Upper lobe of left lung (tissue), 6 donors: ENCODE measurements at regions not wholly inside any gene's neighbourhood (a gene's known extent, or its start where the extent isn't known, plus 50 kb on each side); places are given as distances from the start of the nearest gene placed in this dataset.
A peak's percentile ranks its signal among the peaks of the same experiment; 100 is the strongest.
"Not testable (repeated sequence)": the region's sequence is repeated elsewhere in the genome, so short reads cannot be mapped to it uniquely, and the experiment has no call there.

Experiments used
- ATAC-seq, 2 donors: fragments of 200-7000 bp; cut with Tn5 transposase; one replicate each; pipeline ENCODE4 v1.9.1; 2022; ENCODE audit warnings: mild to moderate bottlenecking in 2 of 2, moderate library complexity in 2 of 2; ENCODE audit not compliant: low FRiP score in 2 of 2
- DNase-seq, 2 donors: peaks; one replicate each; pipeline ENCODE4 v3.0.0-alpha.2; 2019 to 2020
- H3K27ac ChIP-seq, 4 donors: fragments of 200-600 bp; sonication (generic); one replicate each; pipeline ENCODE4 v1.5.1; 2016 to 2019
- H3K27me3 ChIP-seq, 4 donors: fragments of 200-600 bp; sonication (generic); one replicate each; pipeline ENCODE4 v1.5.1; 2017 to 2019
- H3K36me3 ChIP-seq, 4 donors: fragments of 200-600 bp; sonication (generic); one replicate each; pipeline ENCODE4 v1.5.1; 2016 to 2019
- H3K4me1 ChIP-seq, 4 donors: fragments of 200-600 bp; sonication (generic); one replicate each; pipeline ENCODE4 v1.5.1; 2018 to 2019
- H3K4me3 ChIP-seq, 4 donors: fragments of 200-600 bp; sonication (generic); one replicate each; pipeline ENCODE4 v1.5.1; 2017 to 2019; ENCODE audit warnings: mild to moderate bottlenecking in 2 of 4, moderate library complexity in 1 of 4
- H3K9me3 ChIP-seq, 4 donors: fragments of 200-600 bp; sonication (generic); one replicate each; pipeline ENCODE4 v1.5.1; 2018 to 2019
- EP300 ChIP-seq, 4 donors: sonication (generic); formaldehyde crosslinking; IDR thresholded peaks; one replicate each; pipeline ENCODE4 v1.5.1; 2017; ENCODE audit warnings: antibody characterized with exemption in 4 of 4, control low read depth in 2 of 4
- POLR2A ChIP-seq, 4 donors: fragments of 450-650 bp; IDR thresholded peaks; one replicate each; pipeline ENCODE4 v1.5.1; 2016 to 2017; ENCODE audit warnings: antibody characterized with exemption in 4 of 4, mild to moderate bottlenecking in 2 of 4
- POLR2AphosphoS5 ChIP-seq, 2 donors: sonication (generic); formaldehyde crosslinking; IDR thresholded peaks; one replicate each; pipeline ENCODE4 v1.5.1; 2017; ENCODE audit warnings: antibody characterized with exemption in 2 of 2
- WGBS, 2 donors: methylation state at CpG; one replicate each; pipeline ENCODE4 v1.1.5; 2017 to 2018; 5-methylcytosine and 5-hydroxymethylcytosine counted together
- TF ChIP-seq, protein P1 (sequence below), 6 experiments: fragments of 450-650 bp in 4 of 6; fragments of 200-600 bp in 2 of 6; sonication (generic) in 2 of 6; IDR thresholded peaks; one replicate each; pipeline ENCODE4 v1.5.1; 2016 to 2019; ENCODE audit warnings: antibody characterized with exemption in 6 of 6
- donor health status: DM: no; HTN: no; CAD: no; lungs with moderate emphysema.
- donor health status: DM: no; HTN: yes; CAD: no; lungs with severe emphysema.

DNA sequence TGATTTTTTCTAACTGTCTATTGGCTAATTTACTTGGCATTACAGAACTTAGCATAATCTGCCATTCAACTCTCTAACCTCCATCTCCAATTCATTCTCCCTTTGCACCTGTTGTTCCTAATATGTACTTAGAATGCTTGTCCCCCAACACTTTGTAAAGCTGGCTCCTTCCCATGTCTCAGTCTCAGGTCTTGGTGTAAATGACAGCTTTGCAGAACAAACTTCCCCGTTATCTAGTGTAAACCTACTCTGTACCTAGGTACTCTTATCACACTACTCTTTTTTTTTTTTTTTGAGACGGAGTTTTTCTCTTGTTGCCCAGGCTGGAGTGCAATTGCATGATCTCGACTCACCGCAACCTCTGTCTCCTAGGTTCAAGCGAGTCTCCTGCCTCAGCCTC lies 77.2 kb upstream of the CTNNA1 start:
- ATAC-seq = no peak
- Histone ChIP-seq H3K9me3 (peaks cover 0 to 6% (median 2%) of the 10 kb centered on the region in 4 donors), H3K36me3 (no peaks in the 10 kb centered on the region), H3K4me3 (no peak overlapping the region), H3K27me3 (no peaks in the 10 kb centered on the region), H3K27ac (no peak overlapping the region), H3K4me1 (no peaks in the 10 kb centered on the region)
- no peak for DNase-seq
- no peak for TF ChIP-seq POLR2A (IDR thresholded peaks at IDR 0.05)
- TF ChIP-seq, protein P1, sequence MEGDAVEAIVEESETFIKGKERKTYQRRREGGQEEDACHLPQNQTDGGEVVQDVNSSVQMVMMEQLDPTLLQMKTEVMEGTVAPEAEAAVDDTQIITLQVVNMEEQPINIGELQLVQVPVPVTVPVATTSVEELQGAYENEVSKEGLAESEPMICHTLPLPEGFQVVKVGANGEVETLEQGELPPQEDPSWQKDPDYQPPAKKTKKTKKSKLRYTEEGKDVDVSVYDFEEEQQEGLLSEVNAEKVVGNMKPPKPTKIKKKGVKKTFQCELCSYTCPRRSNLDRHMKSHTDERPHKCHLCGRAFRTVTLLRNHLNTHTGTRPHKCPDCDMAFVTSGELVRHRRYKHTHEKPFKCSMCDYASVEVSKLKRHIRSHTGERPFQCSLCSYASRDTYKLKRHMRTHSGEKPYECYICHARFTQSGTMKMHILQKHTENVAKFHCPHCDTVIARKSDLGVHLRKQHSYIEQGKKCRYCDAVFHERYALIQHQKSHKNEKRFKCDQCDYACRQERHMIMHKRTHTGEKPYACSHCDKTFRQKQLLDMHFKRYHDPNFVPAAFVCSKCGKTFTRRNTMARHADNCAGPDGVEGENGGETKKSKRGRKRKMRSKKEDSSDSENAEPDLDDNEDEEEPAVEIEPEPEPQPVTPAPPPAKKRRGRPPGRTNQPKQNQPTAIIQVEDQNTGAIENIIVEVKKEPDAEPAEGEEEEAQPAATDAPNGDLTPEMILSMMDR (IDR thresholded peaks at IDR 0.05) = no peak
- no peak for TF ChIP-seq POLR2AphosphoS5 (IDR thresholded peaks at IDR 0.05)
- TF ChIP-seq EP300 (IDR thresholded peaks at IDR 0.05) = no peak
- 79 to 80% methylated on average over 5 of the region's 5 CpGs for WGBS, 2 donors

DNA sequence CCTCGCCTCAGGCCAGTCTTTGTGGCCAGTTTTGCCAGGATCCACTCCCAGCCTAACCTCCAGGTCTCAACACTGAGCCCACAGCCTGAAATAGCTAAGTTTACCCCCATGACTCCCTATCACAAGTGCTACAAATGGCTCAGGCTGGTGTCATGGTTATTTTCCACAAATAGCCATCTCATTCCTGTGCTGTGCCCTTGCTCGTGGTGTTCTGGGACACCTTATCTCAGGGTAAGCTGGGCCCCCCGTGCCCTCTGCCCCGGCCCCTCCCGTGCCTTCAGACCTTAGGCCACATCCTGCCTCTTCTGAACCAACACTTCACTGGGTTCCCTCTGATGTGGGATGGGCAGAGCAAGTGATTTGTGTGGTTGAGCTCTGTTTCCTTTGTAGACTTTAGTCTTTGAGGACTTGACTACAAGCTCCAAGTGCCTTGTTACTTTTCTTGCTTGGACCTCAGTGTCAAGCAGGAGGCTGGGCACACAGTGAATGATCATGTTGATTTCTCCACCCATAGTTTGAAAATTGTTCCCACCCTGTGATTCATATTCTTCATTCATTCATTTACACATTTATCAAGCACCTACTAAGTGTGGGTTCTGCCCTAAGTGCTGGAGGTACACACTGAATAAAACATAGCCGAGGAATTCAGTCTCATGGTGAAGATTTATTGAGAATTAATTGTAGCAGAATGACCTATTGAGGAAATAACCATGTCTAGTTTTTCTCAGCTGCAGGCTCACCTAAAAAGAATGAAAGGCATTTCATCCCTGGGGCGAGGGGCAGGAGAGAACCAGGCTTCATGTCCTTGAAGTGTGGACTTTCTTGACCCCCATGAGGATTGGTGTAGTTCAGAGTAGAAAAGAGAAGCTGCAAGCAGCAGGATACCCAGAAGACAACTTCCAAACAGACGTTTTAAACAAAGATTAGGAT lies 84.5 kb upstream of the CTNNA1 start:
- H3K36me3 ChIP-seq = no peaks in the 10 kb centered on the region
- H3K27me3 ChIP-seq = no peaks in the 10 kb centered on the region
- peaks cover 0 to 4% (median 1%) of the 10 kb centered on the region in 4 donors for H3K4me1 ChIP-seq
- 63 to 79% methylated on average over 4 to 8 of the region's 8 CpGs for WGBS, 2 donors
- TF ChIP-seq, protein P1 (IDR thresholded peaks at IDR 0.05) = no peak
- TF ChIP-seq POLR2A (IDR thresholded peaks at IDR 0.05) (no peak), POLR2AphosphoS5 (IDR thresholded peaks at IDR 0.05) (no peak), EP300 (IDR thresholded peaks at IDR 0.05) (no peak)
- no peak overlapping the region for H3K27ac ChIP-seq
- ATAC-seq = no peak
- H3K4me3 ChIP-seq = no peak overlapping the region
- DNase-seq = peak in 1 of 2 donors; percentile 43
- H3K9me3 ChIP-seq = no peaks in the 10 kb centered on the region

DNA sequence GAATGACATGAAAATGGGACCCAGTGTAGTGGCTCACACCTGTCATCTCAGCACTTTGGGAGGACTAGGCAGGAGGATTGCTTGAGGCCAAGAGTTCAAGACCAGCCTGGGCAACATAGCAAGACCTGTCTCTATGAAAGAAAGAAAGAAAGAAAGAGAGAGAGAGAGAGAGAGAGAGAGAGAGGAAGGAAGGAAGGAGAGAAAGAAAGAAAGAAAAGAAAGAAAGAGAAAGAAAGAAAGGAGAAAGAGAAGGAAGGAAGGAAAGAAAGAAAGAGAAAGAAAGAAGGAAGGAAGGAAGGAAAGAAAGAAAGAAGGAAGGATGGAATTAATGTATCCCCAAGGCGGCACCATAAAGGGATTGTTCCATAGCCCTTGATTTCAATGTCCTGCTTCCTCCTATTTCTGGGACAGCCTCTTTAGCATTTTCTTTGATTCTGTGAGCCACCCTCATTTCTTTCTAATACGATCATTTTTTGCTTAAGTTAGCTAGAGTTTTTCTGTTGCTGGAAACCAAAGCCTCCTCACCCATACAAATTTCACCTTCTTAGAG lies 85.4 kb upstream of the CTNNA1 start:
- ATAC-seq, H3K9me3 ChIP-seq, H3K4me1 ChIP-seq, DNase-seq, H3K36me3 ChIP-seq, H3K27ac ChIP-seq, H3K4me3 ChIP-seq, H3K27me3 ChIP-seq: not testable (repeated sequence)
- WGBS, 2 donors = 87 to 97% methylated on average over 2 of the region's 2 CpGs

DNA sequence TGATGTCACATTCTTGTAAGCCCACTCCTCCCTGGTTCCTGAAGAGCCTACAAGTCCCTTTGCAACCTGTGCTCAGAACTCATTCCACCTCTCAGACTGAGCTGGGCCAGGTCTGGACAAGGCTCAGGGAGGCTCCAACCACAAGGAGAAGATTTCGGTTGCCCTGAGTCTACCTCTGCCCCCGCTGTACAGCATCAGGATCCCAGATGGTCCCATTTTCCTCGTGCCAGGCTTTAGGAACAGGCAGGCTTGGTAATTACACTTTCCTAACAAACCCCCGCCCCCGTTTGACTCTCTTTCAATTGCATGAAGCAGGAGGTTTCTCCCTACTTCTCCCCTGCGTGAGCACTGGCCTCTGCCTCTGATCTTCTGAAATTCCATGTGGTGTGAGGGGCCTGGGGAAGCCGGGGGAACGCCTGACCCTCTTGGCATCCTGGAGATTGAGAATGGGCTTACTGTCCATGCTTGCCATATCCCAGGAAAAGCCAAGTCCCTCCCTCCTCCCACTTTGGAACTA lies 86.9 kb upstream of the CTNNA1 start:
- Histone ChIP-seq H3K27me3 (no peaks in the 10 kb centered on the region), H3K4me3 (no peak overlapping the region), H3K36me3 (no peaks in the 10 kb centered on the region), H3K27ac (no peak overlapping the region), H3K4me1 (peaks cover 0 to 7% (median 6%) of the 10 kb centered on the region in 4 donors), H3K9me3 (no peaks in the 10 kb centered on the region)
- DNase-seq (no peak), ATAC-seq (no peak)
- WGBS, 2 donors = 86 to 95% methylated on average over 8 of the region's 8 CpGs
- TF ChIP-seq, protein P1 (IDR thresholded peaks at IDR 0.05) = no peak
- TF ChIP-seq POLR2AphosphoS5 (IDR thresholded peaks at IDR 0.05) (no peak), POLR2A (IDR thresholded peaks at IDR 0.05) (no peak), EP300 (IDR thresholded peaks at IDR 0.05) (no peak)

DNA sequence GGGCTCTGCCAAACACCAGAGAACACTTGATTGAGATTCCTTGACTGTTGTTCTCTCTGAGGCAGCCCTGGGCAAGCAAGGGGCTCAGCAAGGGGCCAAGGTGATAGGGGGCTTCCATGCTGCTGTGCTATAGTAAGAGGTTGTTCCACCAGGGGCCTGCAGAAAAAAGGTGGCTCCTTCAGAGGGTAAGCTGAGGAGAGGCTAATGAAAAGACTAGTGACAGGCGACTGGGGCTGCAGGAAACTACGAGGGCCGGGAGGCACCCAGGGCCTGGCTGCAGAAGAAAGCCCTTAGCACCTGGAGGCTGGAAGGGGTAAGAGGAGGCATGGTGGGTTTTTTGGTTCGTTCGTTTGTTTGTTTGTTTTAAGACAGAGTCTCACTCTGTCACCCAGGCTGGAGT lies 88.0 kb upstream of the CTNNA1 start:
- Histone ChIP-seq H3K4me1 (peaks cover 0 to 7% (median 6%) of the 10 kb centered on the region in 4 donors), H3K27me3 (no peaks in the 10 kb centered on the region), H3K27ac (no peak overlapping the region), H3K4me3 (no peak overlapping the region), H3K36me3 (no peaks in the 10 kb centered on the region), H3K9me3 (no peaks in the 10 kb centered on the region)
- ATAC-seq (no peak), DNase-seq (no peak)
- WGBS, 2 donors = 88 to 89% methylated on average over 5 of the region's 5 CpGs
- TF ChIP-seq EP300 (IDR thresholded peaks at IDR 0.05) (no peak), POLR2AphosphoS5 (IDR thresholded peaks at IDR 0.05) (no peak), POLR2A (IDR thresholded peaks at IDR 0.05) (no peak)
- TF ChIP-seq, protein P1 (IDR thresholded peaks at IDR 0.05) = no peak
